Smooth muscle cell (in vitro differentiated cells): ENCODE measurements at regions not wholly inside any gene's neighbourhood (a gene's known extent, or its start where the extent isn't known, plus 50 kb on each side); places are given as distances from the start of the nearest gene placed in this dataset.
"Not testable (repeated sequence)": the region's sequence is repeated elsewhere in the genome, so short reads cannot be mapped to it uniquely, and the experiment has no call there.

ENCODE experiments used
- DNase-seq: peaks from one replicate; lab custom pipeline; 2025; ENCODE audit not compliant: unreplicated experiment; lab: John Stamatoyannopoulos, UW
- H2AFZ ChIP-seq: fragments of 200-600 bp; sonication (generic); 2 replicates; pipeline ENCODE4 v1.6.0; 2016; ENCODE audit warnings: antibody characterized with exemption, low read depth, mild to moderate bottlenecking
- H3F3A ChIP-seq: fragments of 200-600 bp; sonication (generic); 2 replicates; pipeline ENCODE4 v1.6.0; 2017; ENCODE audit warnings: antibody characterized with exemption, low read depth
- H3K27ac ChIP-seq: fragments of 200-600 bp; sonication (generic); 2 replicates; pipeline ENCODE4 v1.5.1; 2016; ENCODE audit warnings: low read depth, mild to moderate bottlenecking
- H3K27me3 ChIP-seq: fragments of 200-600 bp; sonication (generic); 2 replicates; pipeline ENCODE4 v1.6.1; 2016; ENCODE audit warnings: low read depth, mild to moderate bottlenecking
- H3K36me3 ChIP-seq: fragments of 200-600 bp; sonication (generic); 2 replicates; pipeline ENCODE4 v1.5.1; 2016; ENCODE audit warnings: low read depth
- H3K4me1 ChIP-seq: fragments of 200-600 bp; sonication (generic); 2 replicates; pipeline ENCODE4 v1.5.1; 2016; ENCODE audit warnings: low read depth
- H3K4me2 ChIP-seq: fragments of 200-600 bp; sonication (generic); 2 replicates; pipeline ENCODE4 v1.6.0; 2016; ENCODE audit warnings: mild to moderate bottlenecking
- H3K4me3 ChIP-seq: fragments of 200-600 bp; sonication (generic); 2 replicates; pipeline ENCODE4 v1.5.1; 2016; ENCODE audit warnings: mild to moderate bottlenecking
- H3K79me2 ChIP-seq: fragments of 200-600 bp; sonication (generic); 2 replicates; pipeline ENCODE4 v1.6.0; 2016; ENCODE audit warnings: low read depth, mild to moderate bottlenecking
- H3K9ac ChIP-seq: fragments of 200-600 bp; sonication (generic); 2 replicates; pipeline ENCODE4 v1.6.0; 2016; ENCODE audit warnings: low read depth
- H3K9me3 ChIP-seq: fragments of 200-600 bp; sonication (generic); replicated peaks from 2 replicates; pipeline ENCODE4 v1.5.1; 2016; ENCODE audit warnings: low read depth
- H4K20me1 ChIP-seq: fragments of 200-600 bp; sonication (generic); 2 replicates; pipeline ENCODE4 v1.6.0; 2016; ENCODE audit warnings: low read depth
- WGBS: methylation state at CpG from one replicate; pipeline ENCODE4 v1.1.7; 2016; ENCODE audit warnings: low lambda C conversion rate; 5-methylcytosine and 5-hydroxymethylcytosine counted together
- TF ChIP-seq, protein P1 (sequence below): fragments of 200-600 bp; sonication (generic); IDR thresholded peaks from 2 replicates; pipeline ENCODE4 v1.5.1; 2017; ENCODE audit warnings: borderline replicate concordance, mild to moderate bottlenecking, antibody characterized with exemption; ENCODE audit not compliant: insufficient read depth, poor library complexity, severe bottlenecking

DNA sequence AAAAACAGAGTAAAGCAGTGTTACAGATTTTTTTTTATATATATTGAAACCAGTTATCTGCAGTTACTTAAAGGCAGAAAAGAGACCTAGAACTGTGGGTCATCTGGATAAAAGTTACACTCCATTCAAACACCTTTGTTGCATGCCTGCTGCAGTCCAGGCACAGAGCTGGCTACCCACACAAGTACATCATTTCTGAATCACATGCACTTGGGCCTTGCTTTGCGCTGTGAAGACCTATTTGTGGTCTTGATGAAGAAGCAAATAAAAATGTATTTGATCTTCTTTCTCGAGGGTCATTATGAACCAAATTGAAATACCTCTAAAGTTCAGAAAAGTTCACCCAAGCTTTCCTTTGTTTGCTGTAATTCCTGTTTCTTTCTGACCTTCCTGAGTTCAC is 503.0 kb upstream of the ZNF608 start:
- DNase-seq, result no peak
- Histone ChIP-seq H3K79me2 (no peaks in the 10 kb centered on the region), H3K36me3 (no peaks in the 10 kb centered on the region), H3K4me2 (no peak overlapping the region), H3K9ac (no peak overlapping the region), H3F3A (no peaks in the 10 kb centered on the region), H3K27ac (no peak overlapping the region), H3K4me3 (no peak overlapping the region), H4K20me1 (no peaks in the 10 kb centered on the region), H2AFZ (no peak overlapping the region), H3K9me3 (peaks cover 4% of the 10 kb centered on the region), H3K27me3 (no peaks in the 10 kb centered on the region), H3K4me1 (no peaks in the 10 kb centered on the region)
- WGBS, result 65% methylated on average over 2 of the region's 2 CpGs
- TF ChIP-seq, protein P1, sequence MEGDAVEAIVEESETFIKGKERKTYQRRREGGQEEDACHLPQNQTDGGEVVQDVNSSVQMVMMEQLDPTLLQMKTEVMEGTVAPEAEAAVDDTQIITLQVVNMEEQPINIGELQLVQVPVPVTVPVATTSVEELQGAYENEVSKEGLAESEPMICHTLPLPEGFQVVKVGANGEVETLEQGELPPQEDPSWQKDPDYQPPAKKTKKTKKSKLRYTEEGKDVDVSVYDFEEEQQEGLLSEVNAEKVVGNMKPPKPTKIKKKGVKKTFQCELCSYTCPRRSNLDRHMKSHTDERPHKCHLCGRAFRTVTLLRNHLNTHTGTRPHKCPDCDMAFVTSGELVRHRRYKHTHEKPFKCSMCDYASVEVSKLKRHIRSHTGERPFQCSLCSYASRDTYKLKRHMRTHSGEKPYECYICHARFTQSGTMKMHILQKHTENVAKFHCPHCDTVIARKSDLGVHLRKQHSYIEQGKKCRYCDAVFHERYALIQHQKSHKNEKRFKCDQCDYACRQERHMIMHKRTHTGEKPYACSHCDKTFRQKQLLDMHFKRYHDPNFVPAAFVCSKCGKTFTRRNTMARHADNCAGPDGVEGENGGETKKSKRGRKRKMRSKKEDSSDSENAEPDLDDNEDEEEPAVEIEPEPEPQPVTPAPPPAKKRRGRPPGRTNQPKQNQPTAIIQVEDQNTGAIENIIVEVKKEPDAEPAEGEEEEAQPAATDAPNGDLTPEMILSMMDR, result no peak

DNA sequence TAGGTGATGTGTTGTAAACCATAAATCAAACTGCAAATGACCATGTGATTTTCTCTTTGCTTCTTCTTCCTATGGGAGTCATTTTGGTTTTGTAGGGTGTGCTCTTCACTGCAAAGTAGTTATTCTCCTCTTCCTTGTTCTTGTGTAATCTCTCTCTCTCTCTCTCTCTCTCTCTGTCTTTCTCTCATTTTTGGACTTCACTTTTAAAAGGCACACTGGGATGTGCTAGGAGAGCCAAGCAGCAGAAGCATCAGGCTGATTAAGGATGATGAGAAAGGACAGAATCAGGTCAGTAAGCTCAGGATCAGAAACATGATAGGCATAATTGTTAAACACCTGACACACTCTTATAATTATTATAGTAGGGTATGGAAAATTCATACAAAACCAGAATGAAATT is 505.3 kb upstream of the ZNF608 start:
- H3K4me1 ChIP-seq, result no peaks in the 10 kb centered on the region
- TF ChIP-seq, protein P1, result no peak
- no peak overlapping the region for H3K27ac ChIP-seq
- H3K27me3 ChIP-seq, result no peaks in the 10 kb centered on the region
- H3F3A ChIP-seq, result no peaks in the 10 kb centered on the region
- H4K20me1 ChIP-seq, result no peaks in the 10 kb centered on the region
- no peak overlapping the region for H3K9ac ChIP-seq
- H2AFZ ChIP-seq, result no peak overlapping the region
- no peak overlapping the region for H3K4me3 ChIP-seq
- no peak for DNase-seq
- no peak overlapping the region for H3K4me2 ChIP-seq
- no peaks in the 10 kb centered on the region for H3K79me2 ChIP-seq
- peaks cover 4% of the 10 kb centered on the region for H3K9me3 ChIP-seq
- H3K36me3 ChIP-seq, result no peaks in the 10 kb centered on the region

DNA sequence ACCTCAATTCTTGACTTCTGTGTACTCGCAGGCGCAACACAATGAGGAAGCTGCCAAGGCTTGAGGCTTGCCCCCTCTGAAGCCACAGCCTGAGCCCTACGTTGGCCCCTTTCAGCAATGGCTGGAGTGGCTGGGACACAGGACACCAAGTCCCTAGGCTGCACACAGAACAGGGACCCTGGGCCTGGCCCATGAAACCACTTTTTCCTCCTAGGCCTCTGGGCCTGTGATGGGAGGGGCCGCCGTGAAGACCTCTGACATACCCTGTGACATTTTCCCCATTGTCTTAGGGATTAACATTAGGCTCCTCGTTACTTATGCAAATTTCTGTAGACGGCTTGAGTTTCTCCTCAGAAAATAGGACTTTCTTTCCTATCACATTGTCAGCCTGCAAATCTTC is 507.2 kb upstream of the ZNF608 start:
- H3K4me1 ChIP-seq, DNase-seq, H3K36me3 ChIP-seq, H3K4me3 ChIP-seq, H3K4me2 ChIP-seq, H4K20me1 ChIP-seq, H3F3A ChIP-seq, H3K27ac ChIP-seq, H3K79me2 ChIP-seq, H3K27me3 ChIP-seq, H2AFZ ChIP-seq, H3K9me3 ChIP-seq, H3K9ac ChIP-seq: not testable (repeated sequence)
- 88% methylated on average over 7 of the region's 7 CpGs for WGBS

DNA sequence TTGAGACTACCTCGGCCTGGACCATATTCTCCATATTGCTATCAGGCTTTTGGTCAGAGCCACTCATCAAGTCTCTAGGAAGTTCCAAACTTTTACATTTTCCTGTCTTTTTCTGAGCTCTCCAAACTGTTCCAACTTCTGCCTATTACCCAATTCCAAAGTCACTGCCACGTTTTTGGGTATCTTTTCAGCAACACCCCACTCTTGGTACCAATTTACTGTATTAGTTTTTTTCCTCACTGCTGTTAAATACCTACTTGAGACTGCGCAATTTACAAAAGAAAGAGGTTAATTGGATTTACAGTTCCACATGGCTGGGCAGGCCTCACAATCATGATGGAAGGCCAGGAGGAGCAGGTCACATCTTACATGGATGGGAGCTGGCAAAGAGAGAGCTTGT is 507.8 kb upstream of the ZNF608 start:
- Histone ChIP-seq H3K36me3 (no peaks in the 10 kb centered on the region), H3K9me3 (peaks cover 4% of the 10 kb centered on the region), H3K4me2 (no peak overlapping the region), H3F3A (no peaks in the 10 kb centered on the region), H3K9ac (no peak overlapping the region), H3K4me1 (peaks cover 6% of the 10 kb centered on the region), H3K4me3 (no peak overlapping the region), H3K27me3 (no peaks in the 10 kb centered on the region), H3K27ac (no peak overlapping the region), H2AFZ (no peak overlapping the region), H4K20me1 (no peaks in the 10 kb centered on the region), H3K79me2 (no peaks in the 10 kb centered on the region)
- DNase-seq, result no peak
- 60% methylated on average over 3 of the region's 3 CpGs for WGBS
- TF ChIP-seq, protein P1, result no peak
